Dendritic cell treated with granulocyte-macrophage colony-stimulating factor and Interleukin-4, amounts not matched to agents 40 ng/mL and 50 ng/mL, for 4 days (primary cell): ENCODE measurements at regions not wholly inside any gene's neighbourhood (a gene's known extent, or its start where the extent isn't known, plus 50 kb on each side); places are given as distances from the start of the nearest gene placed in this dataset.
"Not testable (repeated sequence)": the region's sequence is repeated elsewhere in the genome, so short reads cannot be mapped to it uniquely, and the experiment has no call there.

ENCODE experiments used
- H3K27ac Mint-ChIP-seq: one replicate; pipeline ENCODE4 v1.8.0; 2022; ENCODE audit warnings: mild to moderate bottlenecking, mixed read lengths
- H3K27me3 Mint-ChIP-seq: one replicate; pipeline ENCODE4 v1.8.0; 2022; ENCODE audit warnings: mild to moderate bottlenecking, mixed read lengths
- H3K36me3 Mint-ChIP-seq: one replicate; pipeline ENCODE4 v1.8.0; 2022; ENCODE audit warnings: low read depth, mixed read lengths
- H3K4me1 Mint-ChIP-seq: one replicate; pipeline ENCODE4 v1.8.0; 2022; ENCODE audit warnings: low read depth, mixed read lengths
- H3K4me3 Mint-ChIP-seq: one replicate; pipeline ENCODE4 v1.8.0; 2022; ENCODE audit warnings: mild to moderate bottlenecking, moderate library complexity, mixed read lengths
- H3K9me3 Mint-ChIP-seq: one replicate; pipeline ENCODE4 v1.8.0; 2022; ENCODE audit warnings: mixed read lengths
- intact Hi-C: fragments of 100-400 bp; cut with micrococcal nuclease; formaldehyde crosslinking; loops from one replicate; pipeline ENCODE4 v1.15.0; 2022

- Mint-ChIP-seq H3K4me3 (no peak overlapping the region), H3K36me3 (no peaks in the 10 kb centered on the region), H3K27me3 (no peaks in the 10 kb centered on the region), H3K27ac (no peak overlapping the region), H3K9me3 (peaks cover 8% of the 10 kb centered on the region), H3K4me1 (no peaks in the 10 kb centered on the region)
- intact Hi-C loops, result no loop called here
Observed at GRCh38 chr2:83901317-83901716, 557.8 kb downstream of the SUCLG1 start.

GRCh38 chr2:83900862-83901261 lies 558.2 kb downstream of the SUCLG1 start:
- Mint-ChIP-seq H3K4me3 (no peak overlapping the region), H3K4me1 (no peaks in the 10 kb centered on the region), H3K27me3 (no peaks in the 10 kb centered on the region), H3K27ac (no peak overlapping the region), H3K36me3 (no peaks in the 10 kb centered on the region), H3K9me3 (peaks cover 8% of the 10 kb centered on the region)
- intact Hi-C loops, result no loop called here

DNA sequence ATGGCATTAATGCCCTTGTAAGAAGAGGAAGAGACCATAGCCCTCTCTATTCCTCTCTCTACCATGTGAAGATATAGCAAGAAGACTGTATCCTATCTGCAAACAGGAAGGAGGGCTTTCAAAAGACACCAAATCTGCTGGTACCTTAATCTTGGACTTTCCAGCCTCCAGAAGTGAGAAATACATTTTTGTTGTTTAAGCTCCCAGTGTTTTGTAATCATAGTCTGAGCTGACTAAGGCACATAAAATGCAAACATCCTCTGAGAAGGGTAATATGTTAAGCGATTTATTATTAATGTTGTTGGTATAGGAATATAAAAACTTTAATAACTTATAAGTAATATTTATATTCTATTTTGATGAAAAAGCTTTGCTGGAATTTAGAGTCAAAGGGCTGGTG lies 559.8 kb downstream of the SUCLG1 start:
- Mint-ChIP-seq H3K27ac (no peak overlapping the region), H3K4me3 (no peak overlapping the region), H3K9me3 (peaks cover 8% of the 10 kb centered on the region), H3K27me3 (no peaks in the 10 kb centered on the region), H3K4me1 (no peaks in the 10 kb centered on the region), H3K36me3 (no peaks in the 10 kb centered on the region)
- intact Hi-C loops, result no loop called here

- Mint-ChIP-seq H3K27me3 (no peaks in the 10 kb centered on the region), H3K4me3 (no peak overlapping the region), H3K27ac (no peak overlapping the region), H3K36me3 (no peaks in the 10 kb centered on the region), H3K9me3 (no peaks in the 10 kb centered on the region), H3K4me1 (no peaks in the 10 kb centered on the region)
- intact Hi-C loops, result no loop called here
Observed at GRCh38 chr2:83894976-83895375, 564.1 kb downstream of the SUCLG1 start.

- no peaks in the 10 kb centered on the region for H3K27me3 Mint-ChIP-seq
- no peak overlapping the region for H3K27ac Mint-ChIP-seq
- no peak overlapping the region for H3K4me3 Mint-ChIP-seq
- no peaks in the 10 kb centered on the region for H3K4me1 Mint-ChIP-seq
- peaks cover 15% of the 10 kb centered on the region for H3K9me3 Mint-ChIP-seq
- intact Hi-C loops, result no loop called here
- H3K36me3 Mint-ChIP-seq, result no peaks in the 10 kb centered on the region
Observed at GRCh38 chr2:83887757-83888156, 571.3 kb downstream of the SUCLG1 start.

GRCh38 chr2:83879127-83879526 lies 580.0 kb downstream of the SUCLG1 start:
- Mint-ChIP-seq H3K9me3 (peaks cover 66% of the 10 kb centered on the region), H3K36me3 (no peaks in the 10 kb centered on the region), H3K27ac (no peak overlapping the region), H3K4me1 (no peaks in the 10 kb centered on the region), H3K27me3 (no peaks in the 10 kb centered on the region), H3K4me3 (no peak overlapping the region)
- intact Hi-C loops, result no loop called here

DNA sequence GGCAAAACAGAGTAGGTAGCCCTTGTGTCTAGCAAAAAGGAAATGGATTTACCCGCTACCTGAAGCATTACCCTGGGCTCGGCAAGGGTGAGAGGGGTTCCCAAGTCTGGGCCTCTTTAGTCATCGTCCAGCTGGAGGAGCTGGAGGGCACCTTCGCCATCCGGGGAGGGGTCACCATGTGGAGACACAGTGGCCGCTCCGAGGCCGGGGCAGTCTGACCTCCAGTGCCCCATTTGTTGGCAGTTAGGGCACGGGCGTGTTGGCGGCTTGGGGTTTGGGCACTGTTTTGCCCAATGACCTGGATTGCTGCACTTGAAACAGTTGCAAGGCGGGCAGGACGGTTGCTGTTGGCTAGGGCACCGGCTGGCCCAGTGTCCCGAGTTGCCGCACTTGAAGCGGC lies 581.8 kb downstream of the SUCLG1 start:
- H3K27ac Mint-ChIP-seq, H3K4me1 Mint-ChIP-seq, intact Hi-C loops, H3K36me3 Mint-ChIP-seq, H3K27me3 Mint-ChIP-seq, H3K4me3 Mint-ChIP-seq: not testable (repeated sequence)
- H3K9me3 Mint-ChIP-seq, result peaks cover 68% of the 10 kb centered on the region

DNA sequence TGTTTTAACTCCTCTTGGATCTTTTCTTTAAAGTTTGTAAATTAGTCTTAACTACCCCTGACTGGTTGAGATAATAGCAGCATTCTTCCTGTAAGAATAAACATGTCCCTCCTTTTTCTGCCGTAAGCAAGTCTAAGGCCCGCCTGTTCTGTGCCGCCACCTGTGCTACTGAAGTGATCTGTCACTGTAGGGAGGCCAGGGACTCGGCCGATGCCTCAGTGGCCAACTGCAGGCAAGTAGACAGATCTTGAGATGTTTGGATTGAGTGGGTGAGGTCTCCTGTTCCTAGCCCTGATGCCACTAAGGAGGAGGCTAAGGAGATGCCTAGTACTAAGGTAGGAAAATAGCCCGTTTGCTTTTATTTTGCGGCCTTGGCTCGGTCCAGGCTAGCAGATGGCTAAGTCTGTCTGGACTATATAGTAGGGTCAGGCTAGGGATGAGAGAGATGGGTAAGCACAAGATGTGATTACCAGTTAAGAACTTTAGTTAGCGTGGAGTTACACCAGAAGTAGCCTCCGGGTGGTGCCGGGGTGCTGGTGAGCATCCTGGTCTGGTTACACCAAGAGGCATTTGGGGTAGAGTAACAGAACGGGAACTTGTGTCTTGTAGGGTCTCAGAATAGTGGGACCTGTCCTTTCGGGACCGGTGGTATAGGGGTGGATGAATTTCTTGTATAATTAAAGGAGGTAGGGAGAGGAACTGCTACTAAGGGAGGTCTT lies 584.2 kb downstream of the SUCLG1 start:
- no peak overlapping the region for H3K27ac Mint-ChIP-seq
- no peak overlapping the region for H3K4me3 Mint-ChIP-seq
- no peaks in the 10 kb centered on the region for H3K4me1 Mint-ChIP-seq
- peaks cover 75% of the 10 kb centered on the region for H3K9me3 Mint-ChIP-seq
- H3K27me3 Mint-ChIP-seq, result no peaks in the 10 kb centered on the region
- intact Hi-C loops, result no loop called here
- H3K36me3 Mint-ChIP-seq, result no peaks in the 10 kb centered on the region

DNA sequence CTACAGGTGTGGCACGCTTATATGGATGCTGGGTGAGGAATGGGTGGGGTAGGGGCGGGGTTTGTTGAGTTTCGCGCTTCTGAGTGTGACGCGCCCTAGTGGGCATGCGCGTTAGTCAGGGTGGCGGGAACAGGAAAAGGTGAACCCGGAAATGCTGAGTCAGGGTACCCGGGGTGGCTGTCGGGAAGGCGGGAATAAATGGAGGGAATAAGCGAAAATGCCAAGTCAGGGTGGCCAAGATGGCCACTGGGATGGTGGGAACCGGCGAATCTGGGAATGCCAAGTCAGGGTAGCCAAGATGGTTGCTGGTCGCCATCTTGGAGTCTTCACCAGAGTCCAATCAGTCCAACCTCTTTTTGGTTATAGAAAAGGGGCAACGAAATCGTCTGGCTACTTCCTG lies 585.0 kb downstream of the SUCLG1 start:
- Mint-ChIP-seq H3K9me3 (peaks cover 67% of the 10 kb centered on the region), H3K36me3 (no peaks in the 10 kb centered on the region), H3K4me3 (no peak overlapping the region), H3K27me3 (no peaks in the 10 kb centered on the region), H3K27ac (no peak overlapping the region), H3K4me1 (no peaks in the 10 kb centered on the region)
- intact Hi-C loops, result no loop called here

- intact Hi-C loops, result no loop called here
- Mint-ChIP-seq H3K36me3 (no peaks in the 10 kb centered on the region), H3K9me3 (peaks cover 58% of the 10 kb centered on the region), H3K27ac (no peak overlapping the region), H3K4me3 (no peak overlapping the region), H3K27me3 (no peaks in the 10 kb centered on the region), H3K4me1 (no peaks in the 10 kb centered on the region)
Observed at GRCh38 chr2:83873110-83873509, 586.0 kb downstream of the SUCLG1 start.

- no peak overlapping the region for H3K4me3 Mint-ChIP-seq
- no peaks in the 10 kb centered on the region for H3K36me3 Mint-ChIP-seq
- no peak overlapping the region for H3K27ac Mint-ChIP-seq
- no peaks in the 10 kb centered on the region for H3K9me3 Mint-ChIP-seq
- H3K27me3 Mint-ChIP-seq, result no peaks in the 10 kb centered on the region
- H3K4me1 Mint-ChIP-seq, result no peaks in the 10 kb centered on the region
- intact Hi-C loops, result no loop called here
Observed at GRCh38 chr2:83866211-83866610, 592.9 kb downstream of the SUCLG1 start.

GRCh38 chr2:83862600-83862999 lies 596.5 kb downstream of the SUCLG1 start:
- Mint-ChIP-seq H3K36me3 (no peaks in the 10 kb centered on the region), H3K4me3 (no peak overlapping the region), H3K27me3 (no peaks in the 10 kb centered on the region), H3K27ac (no peak overlapping the region), H3K9me3 (no peaks in the 10 kb centered on the region), H3K4me1 (no peaks in the 10 kb centered on the region)
- intact Hi-C loops, result no loop called here

DNA sequence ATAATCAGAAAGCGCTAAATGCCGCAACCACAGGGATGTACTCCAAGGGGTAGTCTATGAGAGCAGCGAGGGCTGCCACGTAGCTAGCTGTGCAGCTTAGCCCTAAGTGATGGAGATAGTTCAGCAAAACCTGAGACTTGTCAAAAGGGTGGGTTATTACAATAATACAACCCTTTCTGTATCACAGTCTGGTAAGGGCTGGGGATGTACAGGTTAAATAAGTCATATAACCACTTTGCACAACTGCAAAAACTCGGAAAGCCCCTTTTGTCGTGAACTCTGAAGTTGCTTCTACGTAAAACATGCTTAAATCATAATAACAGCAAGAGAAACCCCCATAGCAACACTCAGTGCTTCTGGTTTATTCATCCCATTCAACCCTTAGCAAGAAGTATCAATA lies 598.8 kb downstream of the SUCLG1 start:
- H3K9me3 Mint-ChIP-seq, result no peaks in the 10 kb centered on the region
- intact Hi-C loops, result no loop called here
- no peak overlapping the region for H3K27ac Mint-ChIP-seq
- no peaks in the 10 kb centered on the region for H3K4me1 Mint-ChIP-seq
- no peaks in the 10 kb centered on the region for H3K36me3 Mint-ChIP-seq
- H3K27me3 Mint-ChIP-seq, result no peaks in the 10 kb centered on the region
- H3K4me3 Mint-ChIP-seq, result no peak overlapping the region

GRCh38 chr2:83859553-83859952 lies 599.5 kb downstream of the SUCLG1 start:
- no peak overlapping the region for H3K27ac Mint-ChIP-seq
- no peaks in the 10 kb centered on the region for H3K36me3 Mint-ChIP-seq
- intact Hi-C loops, result no loop called here
- no peak overlapping the region for H3K4me3 Mint-ChIP-seq
- no peaks in the 10 kb centered on the region for H3K4me1 Mint-ChIP-seq
- H3K27me3 Mint-ChIP-seq, result no peaks in the 10 kb centered on the region
- no peaks in the 10 kb centered on the region for H3K9me3 Mint-ChIP-seq

DNA sequence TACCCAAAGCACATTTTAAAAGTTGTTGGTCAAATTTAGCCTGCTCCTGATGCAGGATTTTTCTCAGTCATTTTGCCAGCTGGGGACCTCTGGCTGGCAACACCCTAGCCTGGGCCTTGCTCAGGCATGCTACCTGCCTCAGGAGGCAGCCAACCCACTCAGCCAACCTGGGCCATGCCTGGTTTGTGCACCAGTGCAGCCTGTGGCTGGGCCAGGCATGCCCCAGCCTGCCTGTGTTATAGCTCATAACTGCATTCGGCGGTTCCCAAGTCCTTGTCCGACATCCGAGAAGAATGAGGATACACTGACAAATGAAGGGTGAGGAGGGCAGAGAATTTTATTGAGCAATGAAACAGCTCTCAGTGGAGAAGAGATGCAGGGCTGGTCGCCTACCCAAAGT lies 608.0 kb downstream of the SUCLG1 start:
- Mint-ChIP-seq H3K36me3 (no peaks in the 10 kb centered on the region), H3K4me3 (no peak overlapping the region), H3K9me3 (peaks cover 17% of the 10 kb centered on the region), H3K4me1 (no peaks in the 10 kb centered on the region), H3K27me3 (no peaks in the 10 kb centered on the region), H3K27ac (no peak overlapping the region)
- intact Hi-C loops, result no loop called here
